NCI-H187 treated with DMSO at 0.1 percent for 48 hours (cell line): ENCODE measurements at regions not wholly inside any gene's neighbourhood (a gene's known extent, or its start where the extent isn't known, plus 50 kb on each side); places are given as distances from the start of the nearest gene placed in this dataset.

Source experiments
- DNase-seq: peaks from one replicate; lab custom pipeline; 2025; lab: John Stamatoyannopoulos, UW

GRCh38 chr15:61742591-61742990, 317.7 kb downstream of the VPS13C start:
- no peak for DNase-seq

- no peak for DNase-seq
Measured at GRCh38 chr15:61736790-61737189, 323.5 kb downstream of the VPS13C start.

- no peak for DNase-seq
Measured at GRCh38 chr15:61731099-61731498, 329.1 kb downstream of the VPS13C start.

DNA sequence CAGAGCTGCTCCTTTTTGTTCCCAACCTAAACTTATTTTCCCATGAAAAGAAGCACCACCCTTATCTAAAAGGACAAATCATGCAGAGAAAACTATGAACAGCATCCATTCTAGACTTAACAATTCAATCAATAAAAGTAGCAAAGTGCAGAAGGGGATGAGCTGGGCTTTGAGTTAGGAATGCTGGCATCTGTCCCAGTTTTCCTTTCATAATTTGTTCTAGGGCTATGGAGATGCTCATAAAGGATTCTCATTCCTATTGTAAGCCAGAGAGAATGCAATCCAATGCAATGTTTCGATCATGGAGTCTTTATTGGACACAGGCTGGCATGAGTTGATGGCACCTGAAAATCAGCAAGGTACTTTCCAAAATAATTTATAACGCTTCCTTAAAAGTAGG, 330.6 kb downstream of the VPS13C start:
- DNase-seq, result no peak

DNA sequence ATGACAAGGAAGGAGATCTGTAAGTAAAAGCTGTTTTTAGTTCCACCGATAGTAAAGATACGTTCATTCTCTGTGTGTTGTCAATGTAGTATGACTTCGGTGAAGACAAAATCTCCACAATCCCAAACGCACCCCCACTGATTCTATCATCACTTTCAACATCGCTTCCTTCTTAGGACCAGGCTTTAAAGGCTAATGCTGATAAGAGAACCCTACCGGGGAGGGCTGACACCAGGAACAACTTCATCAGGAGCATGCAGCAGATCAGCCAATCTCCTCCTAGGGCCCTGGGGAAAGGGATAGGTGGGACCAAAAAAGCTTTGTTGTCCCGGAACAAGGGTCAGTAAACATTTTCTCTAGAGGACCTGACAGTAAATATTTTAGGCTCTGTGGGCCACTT, 334.1 kb downstream of the VPS13C start:
- no peak for DNase-seq

- no peak for DNase-seq
Measured at GRCh38 chr15:61725251-61725650, 335.0 kb downstream of the VPS13C start.

DNA sequence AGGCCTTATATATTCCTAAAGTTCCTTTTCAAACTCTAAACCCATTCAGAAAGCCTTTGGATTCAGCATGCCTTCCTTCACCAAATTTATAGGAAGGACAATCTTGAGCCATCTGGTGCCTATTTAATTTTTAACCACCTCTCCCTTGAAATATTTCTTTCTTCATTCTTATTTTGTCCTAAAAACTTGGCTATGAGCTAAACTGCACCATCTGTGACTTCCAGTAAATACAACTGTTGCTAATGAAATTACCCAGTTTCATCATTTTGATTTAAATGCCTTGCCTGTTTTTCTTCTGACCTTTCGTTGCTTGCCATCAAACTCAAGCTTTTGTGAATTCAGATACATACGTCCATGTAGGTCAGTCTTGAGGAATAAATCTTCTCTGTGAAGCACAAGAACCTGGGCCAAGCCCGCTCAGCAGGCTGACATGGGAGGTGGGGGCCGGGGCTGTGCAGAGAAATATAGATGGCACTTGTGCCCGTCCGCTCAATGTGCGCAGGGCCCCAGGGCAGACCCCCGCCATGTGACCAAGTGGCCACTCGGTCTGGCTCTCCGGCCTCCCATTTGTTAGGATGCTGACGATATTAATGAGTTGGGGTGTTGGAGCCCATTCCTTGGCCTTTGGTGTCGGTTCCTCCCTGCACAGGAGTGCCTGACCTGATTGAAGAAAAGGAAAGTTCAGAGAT, 335.9 kb downstream of the VPS13C start:
- DNase-seq, result no peak

DNA sequence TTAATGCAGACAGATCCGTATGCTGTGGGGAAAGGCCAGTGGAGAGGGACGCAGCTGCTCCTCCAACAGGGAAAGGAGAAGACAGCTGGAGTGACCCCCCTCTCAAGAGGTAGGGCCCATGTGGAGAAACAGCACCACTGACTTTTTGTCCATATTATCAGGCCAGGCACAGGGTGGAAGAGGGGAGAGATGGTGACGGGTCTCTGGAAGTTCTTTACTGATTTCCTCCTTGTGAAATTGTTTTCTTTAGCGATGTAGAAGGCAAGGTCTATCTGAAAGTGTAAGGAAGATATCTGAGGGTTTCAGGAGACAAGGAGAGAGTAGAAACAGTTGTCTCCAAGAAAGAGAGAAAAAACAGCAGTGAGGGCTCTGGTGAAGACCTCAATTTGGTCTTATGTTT, 338.8 kb downstream of the VPS13C start:
- DNase-seq, result no peak

GRCh38 chr15:61720197-61720704, 340.0 kb downstream of the VPS13C start:
- DNase-seq, result no peak

GRCh38 chr15:61715082-61715481, 345.2 kb downstream of the VPS13C start:
- no peak for DNase-seq

DNA sequence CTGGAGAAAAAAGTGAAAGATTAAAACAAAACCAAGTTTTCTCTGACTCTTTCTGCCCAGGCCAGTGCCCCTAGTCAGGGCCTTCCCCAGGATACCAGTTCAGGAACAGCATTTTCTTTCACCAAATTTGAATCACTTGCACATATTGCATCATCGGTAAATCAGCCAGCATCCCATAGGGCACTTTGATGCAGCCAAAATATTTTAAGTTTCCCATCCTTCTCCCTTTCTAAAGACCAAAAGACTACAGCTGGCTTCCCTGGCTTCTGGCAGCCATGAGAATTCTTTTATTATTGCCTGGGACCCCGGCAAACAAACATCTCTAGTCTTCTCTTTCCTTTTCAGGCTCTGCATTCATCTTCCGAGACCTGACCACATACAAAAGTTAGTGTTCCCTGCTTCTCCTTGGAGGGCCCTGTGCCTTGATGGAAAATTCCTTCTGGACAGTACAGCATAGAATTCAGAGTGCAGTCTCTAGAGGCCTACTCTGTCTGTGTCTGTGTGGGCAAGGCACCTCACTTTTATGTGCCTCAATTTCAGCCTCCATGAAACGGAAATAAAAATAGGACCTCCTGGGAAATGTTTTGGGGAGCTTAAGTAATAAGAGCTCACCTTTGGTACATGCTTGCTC, 348.0 kb downstream of the VPS13C start:
- no peak for DNase-seq

DNA sequence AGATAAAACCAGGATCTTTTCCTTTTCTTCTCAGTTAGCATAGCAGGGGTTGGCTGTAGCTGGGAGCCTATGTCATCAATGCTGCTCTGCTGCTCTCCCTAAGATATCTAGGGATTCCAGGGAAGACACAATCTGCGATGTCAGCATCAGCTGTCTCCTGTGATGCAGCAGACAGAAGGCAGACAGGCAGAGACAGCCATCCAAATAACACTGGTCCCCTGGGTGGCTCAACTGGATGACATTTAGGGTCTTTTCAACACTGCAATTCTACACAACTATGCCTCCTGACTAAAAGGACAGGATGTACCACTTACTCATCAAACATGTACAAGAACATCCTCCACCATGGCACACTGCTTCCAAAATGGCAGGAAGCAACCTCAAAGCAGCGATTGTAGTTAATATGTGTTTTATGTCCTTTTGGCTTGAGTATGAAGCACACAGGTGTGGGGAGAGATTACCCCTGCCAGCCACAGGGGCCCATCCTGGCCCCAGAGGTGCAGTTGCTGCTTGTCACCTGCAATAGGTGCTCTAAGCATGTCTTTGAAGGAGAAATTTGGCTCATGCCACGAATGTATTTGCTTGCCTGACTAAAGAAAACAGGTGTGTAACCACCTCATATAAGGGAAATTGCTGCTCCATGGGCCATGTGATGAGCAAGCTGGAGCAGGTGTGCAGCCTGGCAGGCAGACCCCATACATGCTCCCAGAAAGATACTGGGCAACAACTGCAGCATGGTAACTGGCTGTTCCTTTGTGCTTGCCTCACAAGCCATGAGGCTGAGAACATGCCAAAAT, 357.8 kb downstream of the VPS13C start:
- DNase-seq, result no peak

- no peak for DNase-seq
Measured at GRCh38 chr15:61701455-61701854, 358.8 kb downstream of the VPS13C start.

- no peak for DNase-seq
Measured at GRCh38 chr15:61700803-61701202, 359.4 kb downstream of the VPS13C start.

DNA sequence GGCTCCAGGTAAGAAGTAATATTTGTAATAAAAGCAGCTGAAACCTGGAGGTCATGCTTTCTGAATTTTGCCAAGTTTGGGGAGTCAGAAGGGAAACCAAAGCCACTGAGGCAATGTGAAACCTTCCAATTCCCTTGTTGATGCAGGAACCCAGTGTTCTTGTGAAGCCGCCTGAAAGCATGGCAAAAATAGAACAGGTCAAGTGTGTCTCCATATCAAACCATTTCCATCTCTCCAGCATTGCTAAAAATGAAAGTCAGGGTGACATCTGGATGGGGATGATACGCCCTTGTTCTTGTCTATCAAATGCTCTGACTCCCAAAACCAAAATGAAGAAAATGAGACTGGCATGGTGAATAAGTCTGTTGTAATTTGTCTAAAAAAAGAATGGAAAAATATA, 362.5 kb downstream of the VPS13C start:
- DNase-seq, result no peak

DNA sequence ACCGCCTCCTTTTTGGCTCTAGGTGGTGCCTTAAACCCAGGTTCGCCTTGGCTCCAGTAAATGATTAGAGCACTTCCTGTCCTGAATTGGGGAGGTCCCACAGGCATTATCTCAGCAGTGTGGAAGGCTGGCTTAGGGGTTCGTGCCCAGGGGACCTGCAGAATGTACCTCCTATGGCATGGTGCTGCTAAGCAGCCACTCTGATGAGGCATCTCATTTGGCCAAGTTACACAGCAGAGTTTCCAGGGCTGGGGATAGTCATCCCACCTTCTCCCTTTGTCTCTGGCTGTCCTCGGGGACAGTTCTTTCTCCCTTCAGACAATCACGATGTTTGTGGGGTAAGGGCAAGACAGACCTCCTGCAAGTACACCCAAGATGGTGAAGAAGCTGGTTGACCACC, 371.2 kb downstream of the VPS13C start:
- DNase-seq, result no peak

DNA sequence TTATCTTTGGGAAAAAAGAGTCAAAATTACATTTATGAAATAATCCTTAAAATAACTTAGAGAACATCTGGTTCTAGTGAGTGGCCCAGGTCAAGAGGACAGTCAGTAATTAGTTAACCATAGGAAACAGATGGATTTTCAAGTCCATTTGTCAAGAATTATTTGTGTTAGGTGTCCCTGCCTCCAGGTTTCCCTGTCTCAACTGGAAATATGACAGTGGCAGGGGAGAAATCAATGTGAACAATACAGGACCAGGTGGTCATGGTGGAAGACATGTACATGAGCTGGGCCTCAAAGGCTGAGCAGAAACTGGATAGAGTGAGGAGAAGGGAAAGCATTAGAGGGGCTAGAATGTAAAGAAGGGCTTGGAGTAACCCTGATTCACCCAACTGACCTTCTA, 372.6 kb downstream of the VPS13C start:
- DNase-seq, result no peak

DNA sequence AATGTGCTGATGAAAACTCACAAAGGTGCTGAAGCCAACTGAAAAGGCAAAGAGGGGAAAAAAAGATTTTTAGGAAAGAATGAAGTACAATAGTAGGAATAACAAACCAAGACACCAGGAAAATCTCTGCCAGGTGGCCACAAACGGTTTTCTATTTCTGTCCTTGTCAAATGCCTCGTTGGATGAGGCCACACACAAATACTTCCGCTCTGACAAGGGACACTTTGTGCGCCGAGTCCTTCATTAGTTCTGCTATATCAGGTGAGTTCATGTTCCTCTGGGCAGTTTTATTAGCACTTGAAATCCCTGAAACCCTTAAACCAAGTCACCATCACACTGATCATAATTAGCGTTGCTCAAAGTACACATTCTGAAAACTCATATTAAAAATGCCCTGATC, 373.1 kb downstream of the VPS13C start:
- no peak for DNase-seq

DNA sequence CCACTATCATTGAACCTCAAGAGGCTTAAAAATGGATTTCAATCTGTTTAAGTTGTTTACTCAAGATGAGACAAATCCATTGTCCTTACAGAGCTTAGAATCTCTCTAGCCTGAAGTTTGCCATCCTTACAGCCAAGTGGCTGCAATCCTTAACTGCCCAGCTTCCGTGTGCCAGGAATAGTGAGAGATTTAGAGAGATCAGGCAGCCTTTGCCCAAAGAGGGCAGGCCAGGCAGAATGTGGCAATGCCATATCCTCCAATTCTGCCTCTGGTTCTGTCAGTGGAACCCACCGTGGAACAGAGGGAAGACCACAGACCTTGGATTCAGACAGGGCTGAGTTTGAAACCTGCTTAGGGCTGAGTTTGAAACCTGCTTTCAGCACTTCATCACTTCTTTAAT, 374.3 kb downstream of the VPS13C start:
- DNase-seq, result no peak

DNA sequence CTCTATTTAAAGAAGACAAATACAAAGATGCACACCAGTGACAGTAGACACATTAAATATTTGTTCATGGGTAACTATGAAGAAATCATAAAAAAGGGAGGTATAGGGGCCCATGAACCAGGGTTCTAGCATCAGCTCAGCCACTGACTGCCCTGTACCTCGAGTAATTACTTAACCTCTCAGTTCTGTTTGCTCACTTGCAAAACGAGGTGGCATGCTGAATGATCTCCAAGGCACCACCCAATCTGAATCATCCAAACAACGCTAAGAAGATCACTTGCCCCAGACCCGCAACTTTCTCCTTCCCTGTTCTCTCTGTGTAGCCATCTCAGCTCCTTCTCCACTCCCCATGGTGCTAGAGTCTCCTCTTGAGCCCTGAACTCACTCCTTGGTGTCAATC, 374.7 kb downstream of the VPS13C start:
- DNase-seq, result no peak

- no peak for DNase-seq
Measured at GRCh38 chr15:61684749-61685467, 375.3 kb downstream of the VPS13C start.
